Mesendoderm (in vitro differentiated cells): ENCODE measurements at regions not wholly inside any gene's neighbourhood (a gene's known extent, or its start where the extent isn't known, plus 50 kb on each side); places are given as distances from the start of the nearest gene placed in this dataset.
"Not testable (repeated sequence)": the region's sequence is repeated elsewhere in the genome, so short reads cannot be mapped to it uniquely, and the experiment has no call there.

Experiments used
- DNase-seq: peaks from one replicate; pipeline ENCODE4 v3.0.0; 2013
- H2AK5ac ChIP-seq: 2 replicates; pipeline ENCODE4 v1.6.1; 2013; ENCODE audit warnings: low read length, inconsistent platforms
- H2BK120ac ChIP-seq: 2 replicates; pipeline ENCODE4 v1.6.1; 2013; ENCODE audit warnings: low read depth, mild to moderate bottlenecking, low read length, moderate library complexity, mixed read lengths
- H2BK15ac ChIP-seq: replicated peaks from 2 replicates; pipeline ENCODE4 v1.6.1; 2013; ENCODE audit warnings: low read depth, mild to moderate bottlenecking, moderate library complexity
- H2BK5ac ChIP-seq: 2 replicates; pipeline ENCODE4 v1.6.1; 2013; ENCODE audit warnings: low read length, inconsistent platforms
- H3K18ac ChIP-seq: 2 replicates; pipeline ENCODE4 v1.6.1; 2013; ENCODE audit warnings: mild to moderate bottlenecking, low read length, mixed read lengths
- H3K23ac ChIP-seq: one replicate; pipeline ENCODE4 v1.6.1; 2013; ENCODE audit warnings: low read length
- H3K27ac ChIP-seq: 2 replicates; pipeline ENCODE4 v1.5.1; 2013; ENCODE audit warnings: low read depth, mild to moderate bottlenecking, inconsistent platforms, low read length, moderate library complexity
- H3K27me3 ChIP-seq: 2 replicates; pipeline ENCODE4 v1.6.1; 2013; ENCODE audit warnings: low read length, control low read depth, mild to moderate bottlenecking, inconsistent platforms; ENCODE audit not compliant: insufficient read depth, poor library complexity
- H3K36me3 ChIP-seq: 2 replicates; pipeline ENCODE4 v1.6.1; 2013; ENCODE audit warnings: low read length, inconsistent platforms; ENCODE audit not compliant: control insufficient read depth, insufficient read depth
- H3K4ac ChIP-seq: one replicate; pipeline ENCODE4 v1.6.1; 2013; ENCODE audit warnings: low read depth, mild to moderate bottlenecking, low read length, moderate library complexity
- H3K4me1 ChIP-seq: 2 replicates; pipeline ENCODE4 v1.6.1; 2013; ENCODE audit warnings: low read depth, low read length, inconsistent platforms; ENCODE audit not compliant: control insufficient read depth
- H3K4me2 ChIP-seq: 2 replicates; pipeline ENCODE4 v1.6.1; 2013; ENCODE audit warnings: low read length
- H3K4me3 ChIP-seq: 2 replicates; pipeline ENCODE4 v1.5.1; 2013; ENCODE audit warnings: mild to moderate bottlenecking, low read length
- H3K56ac ChIP-seq: one replicate; pipeline ENCODE4 v1.6.1; 2013; ENCODE audit warnings: low read length
- H3K79me1 ChIP-seq: 2 replicates; pipeline ENCODE4 v1.6.1; 2013; ENCODE audit warnings: low read length, inconsistent platforms
- H3K79me2 ChIP-seq: 2 replicates; pipeline ENCODE4 v1.6.1; 2013; ENCODE audit warnings: mild to moderate bottlenecking, low read length; ENCODE audit not compliant: control insufficient read depth, insufficient read depth
- H3K9ac ChIP-seq: 2 replicates; pipeline ENCODE4 v1.6.1; 2013; ENCODE audit warnings: low read length, inconsistent platforms
- H4K5ac ChIP-seq: one replicate; pipeline ENCODE4 v1.6.1; 2013; ENCODE audit warnings: low read length
- H4K8ac ChIP-seq: one replicate; pipeline ENCODE4 v1.6.1; 2013; ENCODE audit warnings: low read depth, mild to moderate bottlenecking, control low read depth, low read length, moderate library complexity
- WGBS: extraction: QIAGEN DNeasy Blood & Tissue Kit; methylation state at CpG from one replicate; pipeline ENCODE4 v1.1.7; 2013; ENCODE audit warnings: low lambda C conversion rate, missing lambda C conversion rate; ENCODE audit not compliant: insufficient coverage; ENCODE audit errors: extremely low coverage; 5-methylcytosine and 5-hydroxymethylcytosine counted together

GRCh38 chr6:26811486-26812116 is 152.1 kb upstream of the ZNF322 start:
- H2BK5ac ChIP-seq, DNase-seq, H2AK5ac ChIP-seq, H4K5ac ChIP-seq, H3K4me2 ChIP-seq, H3K56ac ChIP-seq, H3K27ac ChIP-seq, H3K27me3 ChIP-seq, H3K23ac ChIP-seq, H3K18ac ChIP-seq, H3K4me1 ChIP-seq, H3K4me3 ChIP-seq, H3K9ac ChIP-seq, H4K8ac ChIP-seq, H2BK120ac ChIP-seq, H2BK15ac ChIP-seq, H3K4ac ChIP-seq, H3K79me1 ChIP-seq, H3K36me3 ChIP-seq, H3K79me2 ChIP-seq: not testable (repeated sequence)
- no CpG with 5 or more reads among the region's 36 CpGs for WGBS

GRCh38 chr6:26818640-26819225 is 159.2 kb upstream of the ZNF322 start:
- not testable (repeated sequence) for H2BK15ac ChIP-seq, H3K36me3 ChIP-seq, H3K27me3 ChIP-seq, H3K23ac ChIP-seq, H3K4me1 ChIP-seq, H3K9ac ChIP-seq, H3K4me2 ChIP-seq, H3K4ac ChIP-seq, H3K18ac ChIP-seq, H3K27ac ChIP-seq, H3K79me2 ChIP-seq, DNase-seq, H4K5ac ChIP-seq, H3K79me1 ChIP-seq, H3K56ac ChIP-seq, H3K4me3 ChIP-seq, H2AK5ac ChIP-seq, H2BK5ac ChIP-seq, H4K8ac ChIP-seq, H2BK120ac ChIP-seq
- no CpG with 5 or more reads among the region's 5 CpGs for WGBS

- not testable (repeated sequence) for H4K5ac ChIP-seq, H3K36me3 ChIP-seq, H3K79me1 ChIP-seq, H3K4ac ChIP-seq, H3K9ac ChIP-seq, H3K18ac ChIP-seq, H4K8ac ChIP-seq, H3K4me2 ChIP-seq, H2AK5ac ChIP-seq, H3K4me1 ChIP-seq, H3K56ac ChIP-seq, H3K23ac ChIP-seq, H3K27me3 ChIP-seq, H3K79me2 ChIP-seq, H2BK15ac ChIP-seq, H2BK120ac ChIP-seq, H2BK5ac ChIP-seq, DNase-seq, H3K4me3 ChIP-seq, H3K27ac ChIP-seq
- no CpG with 5 or more reads among the region's 4 CpGs for WGBS
These were observed 168.4 kb upstream of the ZNF322 start for GRCh38 chr6:26827965-26828364.

GRCh38 chr6:26829480-26829879 is 169.9 kb upstream of the ZNF322 start:
- not testable (repeated sequence) for H4K8ac ChIP-seq, DNase-seq, H3K36me3 ChIP-seq, H2BK120ac ChIP-seq, H3K4ac ChIP-seq, H3K23ac ChIP-seq, H3K27me3 ChIP-seq, H2BK5ac ChIP-seq, H2BK15ac ChIP-seq, H3K9ac ChIP-seq, H4K5ac ChIP-seq, H3K79me2 ChIP-seq, H3K56ac ChIP-seq, H3K27ac ChIP-seq, H3K4me3 ChIP-seq, H3K4me1 ChIP-seq, H3K79me1 ChIP-seq, H2AK5ac ChIP-seq, H3K4me2 ChIP-seq, H3K18ac ChIP-seq
- WGBS, result no CpG with 5 or more reads among the region's 2 CpGs

- not testable (repeated sequence) for H3K4me3 ChIP-seq, H3K36me3 ChIP-seq, H3K9ac ChIP-seq, H3K4me2 ChIP-seq, H3K4me1 ChIP-seq, H2AK5ac ChIP-seq, H3K27me3 ChIP-seq, H2BK5ac ChIP-seq, H3K18ac ChIP-seq, H3K79me2 ChIP-seq, H3K23ac ChIP-seq, H3K27ac ChIP-seq, H2BK120ac ChIP-seq, H3K56ac ChIP-seq, H4K8ac ChIP-seq, H4K5ac ChIP-seq, H3K4ac ChIP-seq, DNase-seq, H3K79me1 ChIP-seq, H2BK15ac ChIP-seq
- no CpG with 5 or more reads among the region's 9 CpGs for WGBS
These were observed 171.4 kb upstream of the ZNF322 start for GRCh38 chr6:26830992-26831391.

GRCh38 chr6:26835707-26836106 is 176.2 kb upstream of the ZNF322 start:
- not testable (repeated sequence) for H3K18ac ChIP-seq, H4K5ac ChIP-seq, H3K4me3 ChIP-seq, H3K79me2 ChIP-seq, H2AK5ac ChIP-seq, H3K36me3 ChIP-seq, H3K27ac ChIP-seq, H2BK15ac ChIP-seq, H3K4ac ChIP-seq, H2BK5ac ChIP-seq, H3K56ac ChIP-seq, H3K23ac ChIP-seq, H3K27me3 ChIP-seq, DNase-seq, H3K79me1 ChIP-seq, H3K9ac ChIP-seq, H2BK120ac ChIP-seq, H3K4me2 ChIP-seq, H4K8ac ChIP-seq, H3K4me1 ChIP-seq
- WGBS, result no CpG with 5 or more reads among the region's 5 CpGs
